Esophagus squamous epithelium (tissue), 4 donors: ENCODE measurements at regions not wholly inside any gene's neighbourhood (a gene's known extent, or its start where the extent isn't known, plus 50 kb on each side); places are given as distances from the start of the nearest gene placed in this dataset.

Source experiments
- POLR2A ChIP-seq, 4 donors: fragments of 450-650 bp; IDR thresholded peaks; one replicate each; pipeline ENCODE4 v1.6.1; 2017; ENCODE audit warnings: antibody characterized with exemption in 4 of 4, mild to moderate bottlenecking in 4 of 4, moderate library complexity in 3 of 4
- TF ChIP-seq, protein P1 (sequence below), 6 experiments: fragments of 450-650 bp in 4 of 6; fragments of 200-600 bp in 2 of 6; sonication (generic) in 2 of 6; IDR thresholded peaks; one replicate each; pipeline ENCODE4 v1.5.1; 2016 to 2019; ENCODE audit warnings: antibody characterized with exemption in 6 of 6, mild to moderate bottlenecking in 4 of 6, moderate library complexity in 4 of 6

DNA sequence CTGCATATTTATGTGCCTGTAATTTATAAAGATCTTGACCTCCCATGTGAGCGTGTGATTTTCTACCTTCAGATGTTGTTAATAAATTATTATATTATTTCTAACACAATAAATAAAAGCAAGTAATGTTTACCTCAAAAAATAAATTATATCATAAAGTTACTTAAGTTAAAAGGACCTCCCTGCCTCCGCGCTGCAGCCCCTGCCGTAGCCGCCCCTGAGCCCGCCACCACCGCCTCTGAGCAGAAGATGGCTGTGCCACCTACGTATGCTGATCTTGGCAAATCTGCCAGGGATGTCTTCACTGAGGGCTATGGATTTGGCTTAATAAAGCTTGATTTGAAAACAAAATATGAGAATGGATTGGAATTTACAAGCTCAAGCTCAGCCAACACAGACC lies 119.6 kb upstream of the BRWD3 start:
- TF ChIP-seq, protein P1, sequence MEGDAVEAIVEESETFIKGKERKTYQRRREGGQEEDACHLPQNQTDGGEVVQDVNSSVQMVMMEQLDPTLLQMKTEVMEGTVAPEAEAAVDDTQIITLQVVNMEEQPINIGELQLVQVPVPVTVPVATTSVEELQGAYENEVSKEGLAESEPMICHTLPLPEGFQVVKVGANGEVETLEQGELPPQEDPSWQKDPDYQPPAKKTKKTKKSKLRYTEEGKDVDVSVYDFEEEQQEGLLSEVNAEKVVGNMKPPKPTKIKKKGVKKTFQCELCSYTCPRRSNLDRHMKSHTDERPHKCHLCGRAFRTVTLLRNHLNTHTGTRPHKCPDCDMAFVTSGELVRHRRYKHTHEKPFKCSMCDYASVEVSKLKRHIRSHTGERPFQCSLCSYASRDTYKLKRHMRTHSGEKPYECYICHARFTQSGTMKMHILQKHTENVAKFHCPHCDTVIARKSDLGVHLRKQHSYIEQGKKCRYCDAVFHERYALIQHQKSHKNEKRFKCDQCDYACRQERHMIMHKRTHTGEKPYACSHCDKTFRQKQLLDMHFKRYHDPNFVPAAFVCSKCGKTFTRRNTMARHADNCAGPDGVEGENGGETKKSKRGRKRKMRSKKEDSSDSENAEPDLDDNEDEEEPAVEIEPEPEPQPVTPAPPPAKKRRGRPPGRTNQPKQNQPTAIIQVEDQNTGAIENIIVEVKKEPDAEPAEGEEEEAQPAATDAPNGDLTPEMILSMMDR (IDR thresholded peaks at IDR 0.05), result no peak
- no peak for TF ChIP-seq POLR2A (IDR thresholded peaks at IDR 0.05)
